HEK293 (cell line): ENCODE measurements at regions not wholly inside any gene's neighbourhood (a gene's known extent, or its start where the extent isn't known, plus 50 kb on each side); places are given as distances from the start of the nearest gene placed in this dataset.
A peak's percentile ranks its signal among the peaks of the same experiment; 100 is the strongest.

ENCODE experiments used
- CTCF ChIA-PET: fragments of 350-600 bp; formaldehyde crosslinking; extraction: SDS; loops from one replicate; lab custom pipeline; 2021; ENCODE audit warnings: antibody characterized with exemption; lab: Yijun Ruan, JAX
- POLR2A ChIA-PET: fragments of 300-600 bp; formaldehyde crosslinking; extraction: SDS; loops from one replicate; lab custom pipeline; 2020; ENCODE audit warnings: antibody characterized with exemption, inconsistent platforms; lab: Yijun Ruan, JAX
- H3K27ac ChIP-seq: fragments of 200-500 bp; sonication (Bioruptor generic); 2 replicates; pipeline ENCODE4 v1.5.1; 2014; ENCODE audit warnings: low read depth, low read length, control low read depth, inconsistent platforms; ENCODE audit errors: extremely low read depth
- H3K36me3 ChIP-seq, 2 experiments: fragments of 200-500 bp in 1 of 2; sonication (Bioruptor generic) in 1 of 2; 1 replicate in 1 of 2; 2 replicates in 1 of 2; pipeline ENCODE4 v1.5.1; 2014 to 2017; ENCODE audit warnings: inconsistent platforms in 2 of 2, low read length in 2 of 2; ENCODE audit not compliant: control insufficient read depth in 2 of 2, insufficient read depth in 1 of 2
- H3K4me1 ChIP-seq: fragments of 200-500 bp; sonication (Bioruptor generic); 2 replicates; pipeline ENCODE4 v1.5.1; 2014; ENCODE audit warnings: mild to moderate bottlenecking, low read length, inconsistent platforms; ENCODE audit not compliant: control insufficient read depth, insufficient read depth
- H3K4me3 ChIP-seq: 2 replicates; pipeline ENCODE4 v1.5.1; 2011; ENCODE audit warnings: low read depth, mild to moderate bottlenecking, control low read depth, low read length, moderate library complexity
- H3K9me3 ChIP-seq: fragments of 200-500 bp; sonication (Bioruptor generic); 2 replicates; pipeline ENCODE4 v1.5.1; 2014; ENCODE audit warnings: low read depth, low read length, inconsistent platforms; ENCODE audit not compliant: control insufficient read depth, insufficient read depth
- GLI4 ChIP-seq: fragments of 450-650 bp; formaldehyde crosslinking; IDR thresholded peaks from 2 replicates; pipeline ENCODE4 v1.5.1; 2016; ENCODE audit warnings: missing biosample characterization, missing genetic modification characterization
- HOXC10 ChIP-seq: sonication (generic); formaldehyde crosslinking; IDR thresholded peaks from 2 replicates; pipeline ENCODE4 v1.8.1; 2023; ENCODE audit warnings: mild to moderate bottlenecking, missing genetic modification reagents
- KLF10 ChIP-seq: fragments of 450-650 bp; IDR thresholded peaks from 2 replicates; pipeline ENCODE4 v1.5.1; 2018; ENCODE audit warnings: missing biosample characterization, mild to moderate bottlenecking, missing genetic modification characterization
- MZF1 ChIP-seq: fragments of 450-650 bp; formaldehyde crosslinking; IDR thresholded peaks from 2 replicates; pipeline ENCODE4 v1.5.1; 2017; ENCODE audit warnings: missing biosample characterization, missing genetic modification characterization, borderline replicate concordance
- SALL2 ChIP-seq: fragments of 450-650 bp; formaldehyde crosslinking; IDR thresholded peaks from 2 replicates; pipeline ENCODE4 v1.5.0; 2017; ENCODE audit warnings: missing biosample characterization, mild to moderate bottlenecking, missing genetic modification characterization, borderline replicate concordance
- SCRT1 ChIP-seq: fragments of 450-650 bp; formaldehyde crosslinking; IDR thresholded peaks from 2 replicates; pipeline ENCODE4 v1.5.1; 2016; ENCODE audit warnings: missing biosample characterization, missing genetic modification characterization, borderline replicate concordance
- ZBTB20 ChIP-seq: fragments of 450-650 bp; formaldehyde crosslinking; IDR thresholded peaks from 2 replicates; pipeline ENCODE4 v1.5.1; 2016; ENCODE audit warnings: missing biosample characterization, missing genetic modification characterization
- ZBTB21 ChIP-seq: fragments of 450-650 bp; formaldehyde crosslinking; IDR thresholded peaks from 2 replicates; pipeline ENCODE4 v1.5.1; 2017; ENCODE audit warnings: missing biosample characterization, missing genetic modification characterization
- ZNF121 ChIP-seq: fragments of 450-650 bp; formaldehyde crosslinking; IDR thresholded peaks from 2 replicates; pipeline ENCODE4 v1.5.1; 2016; ENCODE audit warnings: missing biosample characterization, missing genetic modification characterization
- ZNF239 ChIP-seq: fragments of 450-650 bp; formaldehyde crosslinking; IDR thresholded peaks from 2 replicates; pipeline ENCODE4 v1.5.1; 2016; ENCODE audit warnings: missing biosample characterization, missing genetic modification characterization
- ZNF335 ChIP-seq: fragments of 450-650 bp; formaldehyde crosslinking; conservative IDR thresholded peaks from 2 replicates; pipeline ENCODE4 v1.5.1; 2016; ENCODE audit warnings: missing biosample characterization, missing genetic modification characterization
- ZNF510 ChIP-seq: fragments of 450-650 bp; formaldehyde crosslinking; IDR thresholded peaks from 2 replicates; pipeline ENCODE4 v1.5.1; 2018; ENCODE audit warnings: mild to moderate bottlenecking, missing genetic modification characterization, missing biosample characterization; ENCODE audit not compliant: insufficient replicate concordance
- ZNF521 ChIP-seq: fragments of 450-650 bp; formaldehyde crosslinking; IDR thresholded peaks from 2 replicates; pipeline ENCODE4 v1.5.1; 2017; ENCODE audit warnings: missing biosample characterization, mild to moderate bottlenecking, missing genetic modification characterization
- ZNF555 ChIP-seq: fragments of 450-650 bp; formaldehyde crosslinking; conservative IDR thresholded peaks from 2 replicates; pipeline ENCODE4 v1.5.1; 2017; ENCODE audit warnings: missing biosample characterization, mild to moderate bottlenecking, missing genetic modification characterization, inconsistent platforms
- ZNF558 ChIP-seq: fragments of 450-650 bp; formaldehyde crosslinking; IDR thresholded peaks from 2 replicates; pipeline ENCODE4 v1.5.1; 2016; ENCODE audit warnings: missing biosample characterization, missing genetic modification characterization
- ZNF843 ChIP-seq: fragments of 450-650 bp; formaldehyde crosslinking; IDR thresholded peaks from 2 replicates; pipeline ENCODE4 v1.5.1; 2016; ENCODE audit warnings: missing biosample characterization, missing genetic modification characterization
- ZXDB ChIP-seq: fragments of 450-650 bp; formaldehyde crosslinking; IDR thresholded peaks from 2 replicates; pipeline ENCODE4 v1.5.1; 2016; ENCODE audit warnings: missing biosample characterization, missing genetic modification characterization
- TF ChIP-seq, protein P1 (sequence below): fragments of 450-650 bp; formaldehyde crosslinking; IDR thresholded peaks from 2 replicates; pipeline ENCODE4 v1.5.1; 2016; ENCODE audit warnings: missing biosample characterization, missing genetic modification characterization
- TF ChIP-seq, protein P2 (sequence below): fragments of 450-650 bp; formaldehyde crosslinking; IDR thresholded peaks from 2 replicates; pipeline ENCODE4 v1.5.1; 2016; ENCODE audit warnings: missing biosample characterization, missing genetic modification characterization, low read depth
- TF ChIP-seq, protein P3 (sequence below): fragments of 450-650 bp; formaldehyde crosslinking; IDR thresholded peaks from 2 replicates; pipeline ENCODE4 v1.5.1; 2016; ENCODE audit warnings: missing biosample characterization, missing genetic modification characterization
- TF ChIP-seq, protein P4 (sequence below): fragments of 450-650 bp; formaldehyde crosslinking; IDR thresholded peaks from 2 replicates; pipeline ENCODE4 v1.5.1; 2017; ENCODE audit warnings: missing biosample characterization, mild to moderate bottlenecking, missing genetic modification characterization, moderate library complexity
- TF ChIP-seq, protein P5 (sequence below): fragments of 450-650 bp; formaldehyde crosslinking; IDR thresholded peaks from 2 replicates; pipeline ENCODE4 v1.5.1; 2016; ENCODE audit warnings: missing biosample characterization, missing genetic modification characterization
- TF ChIP-seq, protein P6 (sequence below): fragments of 450-650 bp; formaldehyde crosslinking; IDR thresholded peaks from 2 replicates; pipeline ENCODE4 v1.5.1; 2016; ENCODE audit warnings: missing biosample characterization, missing genetic modification characterization

DNA sequence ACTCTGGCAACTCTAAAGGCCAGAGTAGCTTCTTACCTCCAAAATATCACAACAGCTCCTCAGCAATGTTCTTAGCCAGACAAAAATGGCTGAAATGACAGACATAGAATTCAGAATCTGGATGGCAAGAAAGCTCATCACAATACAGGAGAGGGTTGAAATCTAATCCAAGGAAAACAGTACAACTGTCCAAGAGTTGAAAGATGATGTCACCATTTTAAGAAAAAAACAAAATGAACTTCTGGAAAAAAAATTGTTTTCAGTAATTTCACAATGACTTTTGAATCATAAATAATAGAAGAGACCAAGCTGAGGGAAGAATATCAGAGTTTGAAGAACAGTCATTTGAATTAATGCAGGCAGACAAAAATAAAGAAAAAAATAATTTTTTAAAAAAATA is 479.5 kb downstream of the ZWINT start:
- H3K36me3 ChIP-seq: no peaks in the 10 kb centered on the region
- TF ChIP-seq ZNF510 (tag by site-specific recombination): no peak
- no peak for TF ChIP-seq ZXDB
- no peak for TF ChIP-seq ZNF558 (tag by site-specific recombination)
- TF ChIP-seq, protein P1, sequence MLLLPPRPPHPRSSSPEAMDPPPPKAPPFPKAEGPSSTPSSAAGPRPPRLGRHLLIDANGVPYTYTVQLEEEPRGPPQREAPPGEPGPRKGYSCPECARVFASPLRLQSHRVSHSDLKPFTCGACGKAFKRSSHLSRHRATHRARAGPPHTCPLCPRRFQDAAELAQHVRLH: no peak
- TF ChIP-seq, protein P2, sequence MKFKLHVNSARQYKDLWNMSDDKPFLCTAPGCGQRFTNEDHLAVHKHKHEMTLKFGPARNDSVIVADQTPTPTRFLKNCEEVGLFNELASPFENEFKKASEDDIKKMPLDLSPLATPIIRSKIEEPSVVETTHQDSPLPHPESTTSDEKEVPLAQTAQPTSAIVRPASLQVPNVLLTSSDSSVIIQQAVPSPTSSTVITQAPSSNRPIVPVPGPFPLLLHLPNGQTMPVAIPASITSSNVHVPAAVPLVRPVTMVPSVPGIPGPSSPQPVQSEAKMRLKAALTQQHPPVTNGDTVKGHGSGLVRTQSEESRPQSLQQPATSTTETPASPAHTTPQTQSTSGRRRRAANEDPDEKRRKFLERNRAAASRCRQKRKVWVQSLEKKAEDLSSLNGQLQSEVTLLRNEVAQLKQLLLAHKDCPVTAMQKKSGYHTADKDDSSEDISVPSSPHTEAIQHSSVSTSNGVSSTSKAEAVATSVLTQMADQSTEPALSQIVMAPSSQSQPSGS (tag by site-specific recombination): peak; percentile 61; the same call in 1 of the 2 replicates
- no peak for TF ChIP-seq ZNF843 (tag by site-specific recombination)
- TF ChIP-seq, protein P3, sequence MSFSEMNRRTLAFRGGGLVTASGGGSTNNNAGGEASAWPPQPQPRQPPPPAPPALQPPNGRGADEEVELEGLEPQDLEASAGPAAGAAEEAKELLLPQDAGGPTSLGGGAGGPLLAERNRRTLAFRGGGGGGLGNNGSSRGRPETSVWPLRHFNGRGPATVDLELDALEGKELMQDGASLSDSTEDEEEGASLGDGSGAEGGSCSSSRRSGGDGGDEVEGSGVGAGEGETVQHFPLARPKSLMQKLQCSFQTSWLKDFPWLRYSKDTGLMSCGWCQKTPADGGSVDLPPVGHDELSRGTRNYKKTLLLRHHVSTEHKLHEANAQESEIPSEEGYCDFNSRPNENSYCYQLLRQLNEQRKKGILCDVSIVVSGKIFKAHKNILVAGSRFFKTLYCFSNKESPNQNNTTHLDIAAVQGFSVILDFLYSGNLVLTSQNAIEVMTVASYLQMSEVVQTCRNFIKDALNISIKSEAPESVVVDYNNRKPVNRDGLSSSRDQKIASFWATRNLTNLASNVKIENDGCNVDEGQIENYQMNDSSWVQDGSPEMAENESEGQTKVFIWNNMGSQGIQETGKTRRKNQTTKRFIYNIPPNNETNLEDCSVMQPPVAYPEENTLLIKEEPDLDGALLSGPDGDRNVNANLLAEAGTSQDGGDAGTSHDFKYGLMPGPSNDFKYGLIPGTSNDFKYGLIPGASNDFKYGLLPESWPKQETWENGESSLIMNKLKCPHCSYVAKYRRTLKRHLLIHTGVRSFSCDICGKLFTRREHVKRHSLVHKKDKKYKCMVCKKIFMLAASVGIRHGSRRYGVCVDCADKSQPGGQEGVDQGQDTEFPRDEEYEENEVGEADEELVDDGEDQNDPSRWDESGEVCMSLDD (tag by site-specific recombination): no peak
- H3K27ac ChIP-seq: no peak overlapping the region
- H3K9me3 ChIP-seq: no peaks in the 10 kb centered on the region
- no peaks in the 10 kb centered on the region for H3K4me1 ChIP-seq
- CTCF ChIA-PET: no interaction called here
- POLR2A ChIA-PET: no interaction called here
- H3K4me3 ChIP-seq: no peak overlapping the region

DNA sequence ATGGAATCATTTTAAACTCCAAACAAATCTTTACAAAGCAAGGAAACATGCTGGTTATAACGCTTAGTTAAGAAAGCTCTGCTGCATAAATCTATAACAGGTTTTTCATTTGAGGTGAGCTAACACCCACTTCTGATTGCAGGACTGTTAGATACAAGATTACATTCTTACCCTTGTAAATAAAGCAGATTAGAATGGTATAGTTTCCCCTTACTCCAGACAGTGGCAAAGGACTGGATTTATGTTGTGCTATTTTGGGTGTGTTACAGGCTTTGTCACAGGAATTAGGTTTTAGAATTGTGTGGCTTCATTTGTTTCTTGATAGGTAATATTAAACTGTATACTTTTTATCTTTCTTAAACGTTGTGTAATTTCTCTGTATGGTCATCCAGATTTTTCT is 487.6 kb downstream of the ZWINT start:
- no peaks in the 10 kb centered on the region for H3K9me3 ChIP-seq
- H3K36me3 ChIP-seq: no peaks in the 10 kb centered on the region
- H3K4me1 ChIP-seq: no peaks in the 10 kb centered on the region
- POLR2A ChIA-PET: no interaction called here
- CTCF ChIA-PET: interaction anchor here (0.6 kb wide), 1 partner anchor 19 kb away, joined by 3 read pairs; no protein-coding TSS in a partner anchor
- TF ChIP-seq MZF1 (tag by site-specific recombination) (no peak), GLI4 (tag by site-specific recombination) (no peak), ZNF239 (tag by site-specific recombination) (no peak), HOXC10 (CRISPR knock-in tag) (no peak), ZBTB20 (tag by site-specific recombination) (no peak), SCRT1 (tag by site-specific recombination) (no peak), ZNF335 (no peak), ZBTB21 (tag by site-specific recombination) (no peak), ZNF521 (tag by site-specific recombination) (no peak)
- TF ChIP-seq, protein P4, sequence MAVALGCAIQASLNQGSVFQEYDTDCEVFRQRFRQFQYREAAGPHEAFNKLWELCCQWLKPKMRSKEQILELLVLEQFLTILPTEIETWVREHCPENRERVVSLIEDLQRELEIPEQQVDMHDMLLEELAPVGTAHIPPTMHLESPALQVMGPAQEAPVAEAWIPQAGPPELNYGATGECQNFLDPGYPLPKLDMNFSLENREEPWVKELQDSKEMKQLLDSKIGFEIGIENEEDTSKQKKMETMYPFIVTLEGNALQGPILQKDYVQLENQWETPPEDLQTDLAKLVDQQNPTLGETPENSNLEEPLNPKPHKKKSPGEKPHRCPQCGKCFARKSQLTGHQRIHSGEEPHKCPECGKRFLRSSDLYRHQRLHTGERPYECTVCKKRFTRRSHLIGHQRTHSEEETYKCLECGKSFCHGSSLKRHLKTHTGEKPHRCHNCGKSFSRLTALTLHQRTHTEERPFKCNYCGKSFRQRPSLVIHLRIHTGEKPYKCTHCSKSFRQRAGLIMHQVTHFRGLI (tag by site-specific recombination): no peak
- no peak overlapping the region for H3K27ac ChIP-seq
- H3K4me3 ChIP-seq: no peak overlapping the region

DNA sequence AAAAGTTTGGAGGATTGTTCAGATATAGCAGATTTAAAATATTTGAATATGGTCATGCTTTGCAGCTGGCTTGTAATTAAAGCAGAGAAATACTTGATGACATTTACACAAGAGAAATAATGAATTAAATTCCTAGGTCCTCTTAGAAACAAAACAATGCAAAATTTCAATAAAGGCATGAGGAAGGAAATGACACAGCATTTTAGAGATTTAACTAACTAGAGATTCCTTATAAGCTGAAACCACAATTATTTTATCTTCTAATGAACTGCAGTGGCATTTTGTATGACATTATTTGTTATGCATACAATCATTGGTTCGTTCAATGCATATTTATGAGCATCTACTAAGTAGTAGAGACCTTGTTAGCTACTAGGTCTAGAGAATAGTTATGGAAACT is 490.9 kb downstream of the ZWINT start:
- Histone ChIP-seq H3K36me3 (no peaks in the 10 kb centered on the region), H3K27ac (no peak overlapping the region), H3K9me3 (no peaks in the 10 kb centered on the region), H3K4me3 (no peak overlapping the region), H3K4me1 (no peaks in the 10 kb centered on the region)
- CTCF ChIA-PET: no interaction called here
- POLR2A ChIA-PET: no interaction called here
- no peak for TF ChIP-seq ZNF555
- TF ChIP-seq SALL2 (tag by site-specific recombination): no peak
- no peak for TF ChIP-seq KLF10 (tag by site-specific recombination)
- TF ChIP-seq ZNF121: no peak
- TF ChIP-seq, protein P5, sequence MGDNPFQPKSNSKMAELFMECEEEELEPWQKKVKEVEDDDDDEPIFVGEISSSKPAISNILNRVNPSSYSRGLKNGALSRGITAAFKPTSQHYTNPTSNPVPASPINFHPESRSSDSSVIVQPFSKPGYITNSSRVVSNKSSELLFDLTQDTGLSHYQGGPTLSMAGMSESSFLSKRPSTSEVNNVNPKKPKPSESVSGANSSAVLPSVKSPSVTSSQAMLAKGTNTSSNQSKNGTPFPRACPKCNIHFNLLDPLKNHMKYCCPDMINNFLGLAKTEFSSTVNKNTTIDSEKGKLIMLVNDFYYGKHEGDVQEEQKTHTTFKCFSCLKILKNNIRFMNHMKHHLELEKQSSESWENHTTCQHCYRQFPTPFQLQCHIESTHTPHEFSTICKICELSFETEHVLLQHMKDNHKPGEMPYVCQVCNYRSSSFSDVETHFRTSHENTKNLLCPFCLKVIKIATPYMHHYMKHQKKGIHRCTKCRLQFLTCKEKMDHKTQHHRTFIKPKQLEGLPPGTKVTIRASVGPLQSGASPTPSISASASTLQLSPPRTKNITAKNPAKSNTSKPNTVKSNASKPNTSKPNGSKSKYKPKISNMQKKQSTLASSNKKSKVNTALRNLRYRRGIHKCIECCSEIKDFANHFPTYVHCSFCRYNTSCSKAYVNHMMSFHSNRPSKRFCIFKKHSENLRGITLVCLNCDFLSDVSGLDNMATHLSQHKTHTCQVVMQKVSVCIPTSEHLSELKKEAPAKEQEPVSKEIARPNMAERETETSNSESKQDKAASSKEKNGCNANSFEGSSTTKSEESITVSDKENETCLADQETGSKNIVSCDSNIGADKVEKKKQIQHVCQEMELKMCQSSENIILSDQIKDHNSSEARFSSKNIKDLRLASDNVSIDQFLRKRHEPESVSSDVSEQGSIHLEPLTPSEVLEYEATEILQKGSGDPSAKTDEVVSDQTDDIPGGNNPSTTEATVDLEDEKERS (tag by site-specific recombination): no peak
- TF ChIP-seq, protein P6, sequence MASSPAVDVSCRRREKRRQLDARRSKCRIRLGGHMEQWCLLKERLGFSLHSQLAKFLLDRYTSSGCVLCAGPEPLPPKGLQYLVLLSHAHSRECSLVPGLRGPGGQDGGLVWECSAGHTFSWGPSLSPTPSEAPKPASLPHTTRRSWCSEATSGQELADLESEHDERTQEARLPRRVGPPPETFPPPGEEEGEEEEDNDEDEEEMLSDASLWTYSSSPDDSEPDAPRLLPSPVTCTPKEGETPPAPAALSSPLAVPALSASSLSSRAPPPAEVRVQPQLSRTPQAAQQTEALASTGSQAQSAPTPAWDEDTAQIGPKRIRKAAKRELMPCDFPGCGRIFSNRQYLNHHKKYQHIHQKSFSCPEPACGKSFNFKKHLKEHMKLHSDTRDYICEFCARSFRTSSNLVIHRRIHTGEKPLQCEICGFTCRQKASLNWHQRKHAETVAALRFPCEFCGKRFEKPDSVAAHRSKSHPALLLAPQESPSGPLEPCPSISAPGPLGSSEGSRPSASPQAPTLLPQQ: no peak
